Right ventricle myocardium inferior (tissue), 1 donor: ENCODE measurements at regions not wholly inside any gene's neighbourhood (a gene's known extent, or its start where the extent isn't known, plus 50 kb on each side); places are given as distances from the start of the nearest gene placed in this dataset.

Source experiments
- ATAC-seq: fragments of 200-7000 bp; cut with Tn5 transposase; one replicate; pipeline ENCODE4 v1.9.1; 2020; ENCODE audit warnings: mild to moderate bottlenecking, moderate library complexity
- DNase-seq: peaks from one replicate; pipeline ENCODE4 v3.0.0; 2021; ENCODE audit errors: missing footprints
- intact Hi-C: fragments of 100-400 bp; cut with DNase I; formaldehyde crosslinking; loops from one replicate; pipeline ENCODE4 v1.11.0; 2022
- donor health status: DM: no; HTN: yes; CAD: no; lungs with severe emphysema.

- intact Hi-C loops: no loop called here
Measured at GRCh38 chr2:164323978-164324377, 297.3 kb downstream of the GRB14 start.

GRCh38 chr2:164314148-164314547, 307.1 kb downstream of the GRB14 start:
- DNase-seq: no peak
- ATAC-seq: no peak
- intact Hi-C loops: no loop called here

More at GRCh38 chr2:164323978-164324377, 297.3 kb downstream of the GRB14 start:
- ATAC-seq: no peak
- no peak for DNase-seq

GRCh38 chr2:164306872-164307271, 314.4 kb downstream of the GRB14 start:
- intact Hi-C loops: no loop called here
- ATAC-seq: no peak

GRCh38 chr2:164302786-164303185, 318.5 kb downstream of the GRB14 start:
- intact Hi-C loops: no loop called here
- DNase-seq: no peak
- no peak for ATAC-seq

More at GRCh38 chr2:164306872-164307271, 314.4 kb downstream of the GRB14 start:
- no peak for DNase-seq

GRCh38 chr2:164288235-164288634, 333.0 kb downstream of the GRB14 start:
- intact Hi-C loops: no loop called here
- ATAC-seq (no peak), DNase-seq (no peak)

GRCh38 chr2:164287056-164287455, 334.2 kb downstream of the GRB14 start:
- ATAC-seq: no peak
- intact Hi-C loops: no loop called here
- DNase-seq: no peak

GRCh38 chr2:164285576-164285975, 335.7 kb downstream of the GRB14 start:
- DNase-seq: no peak
- intact Hi-C loops: no loop called here
- ATAC-seq: no peak

- intact Hi-C loops: no loop called here
- DNase-seq (no peak), ATAC-seq (no peak)
Measured at GRCh38 chr2:164281896-164282295, 339.4 kb downstream of the GRB14 start.

GRCh38 chr2:164275659-164276058, 345.6 kb downstream of the GRB14 start:
- intact Hi-C loops: no loop called here
- DNase-seq: no peak
- ATAC-seq: no peak

- intact Hi-C loops: no loop called here
- DNase-seq (no peak), ATAC-seq (no peak)
Measured at GRCh38 chr2:164260506-164260905, 360.8 kb downstream of the GRB14 start.

GRCh38 chr2:164257742-164258141, 363.5 kb downstream of the GRB14 start:
- no peak for ATAC-seq
- intact Hi-C loops: no loop called here
- DNase-seq: no peak

GRCh38 chr2:164252568-164253287, 368.6 kb downstream of the GRB14 start:
- DNase-seq (no peak), ATAC-seq (no peak)
- intact Hi-C loops: no loop called here

GRCh38 chr2:164243315-164243714, 378.0 kb downstream of the GRB14 start:
- ATAC-seq (no peak), DNase-seq (no peak)
- intact Hi-C loops: no loop called here

- intact Hi-C loops: no loop called here
- DNase-seq: no peak
- no peak for ATAC-seq
Measured at GRCh38 chr2:164242409-164242808, 378.9 kb downstream of the GRB14 start.

GRCh38 chr2:164234074-164234473, 387.2 kb downstream of the GRB14 start:
- ATAC-seq (no peak), DNase-seq (no peak)
- intact Hi-C loops: no loop called here

GRCh38 chr2:164224007-164224406, 397.3 kb downstream of the GRB14 start:
- DNase-seq (no peak), ATAC-seq (no peak)
- intact Hi-C loops: no loop called here

GRCh38 chr2:164221473-164221872, 399.8 kb downstream of the GRB14 start:
- intact Hi-C loops: no loop called here
- ATAC-seq (no peak), DNase-seq (no peak)

GRCh38 chr2:164220265-164220664, 401.0 kb downstream of the GRB14 start:
- intact Hi-C loops: no loop called here
- no peak for DNase-seq
- ATAC-seq: no peak

GRCh38 chr2:164213916-164214315, 407.4 kb downstream of the GRB14 start:
- DNase-seq: no peak
- no peak for ATAC-seq
- intact Hi-C loops: no loop called here

GRCh38 chr2:164205347-164205746, 415.9 kb downstream of the GRB14 start:
- no peak for ATAC-seq
- no peak for DNase-seq
- intact Hi-C loops: no loop called here

- intact Hi-C loops: no loop called here
- ATAC-seq (no peak), DNase-seq (no peak)
Measured at GRCh38 chr2:164203131-164203530, 418.2 kb downstream of the GRB14 start.
